Osteoblast (primary cell): ENCODE measurements at regions not wholly inside any gene's neighbourhood (a gene's known extent, or its start where the extent isn't known, plus 50 kb on each side); places are given as distances from the start of the nearest gene placed in this dataset.
"Not testable (repeated sequence)": the region's sequence is repeated elsewhere in the genome, so short reads cannot be mapped to it uniquely, and the experiment has no call there.

ENCODE experiments used
- DNase-seq: peaks from one replicate; pipeline ENCODE4 v3.0.0; 2011; ENCODE audit warnings: low spot score, mixed read lengths; ENCODE audit not compliant: insufficient read length; ENCODE audit errors: missing footprints
- H2AFZ ChIP-seq: 2 replicates; pipeline ENCODE4 v1.6.0; 2011; ENCODE audit warnings: mild to moderate bottlenecking, low read length
- H3K27ac ChIP-seq: 2 replicates; pipeline ENCODE4 v1.5.1; 2011; ENCODE audit warnings: mild to moderate bottlenecking, low read depth, low read length, moderate library complexity
- H3K27me3 ChIP-seq: 2 replicates; pipeline ENCODE4 v1.6.0; 2012; ENCODE audit warnings: mild to moderate bottlenecking, control low read depth, inconsistent platforms, low read length, moderate library complexity; ENCODE audit not compliant: insufficient read depth
- H3K36me3 ChIP-seq: 2 replicates; pipeline ENCODE4 v1.5.1; 2011; ENCODE audit warnings: mild to moderate bottlenecking, low read length, control low read depth, moderate library complexity; ENCODE audit not compliant: insufficient read depth
- H3K4me1 ChIP-seq: 2 replicates; pipeline ENCODE4 v1.5.1; 2011; ENCODE audit warnings: mild to moderate bottlenecking, low read length, control low read depth, moderate library complexity; ENCODE audit not compliant: insufficient read depth
- H3K4me2 ChIP-seq: 2 replicates; pipeline ENCODE4 v1.6.0; 2011; ENCODE audit warnings: mild to moderate bottlenecking, low read length; ENCODE audit not compliant: insufficient read depth
- H3K4me3 ChIP-seq: fragments of 200-600 bp; sonication (generic); 3 replicates; pipeline ENCODE4 v1.5.1; 2012; ENCODE audit warnings: mild to moderate bottlenecking, low read length, inconsistent platforms; ENCODE audit not compliant: insufficient read depth
- H3K79me2 ChIP-seq: 2 replicates; pipeline ENCODE4 v1.6.0; 2012; ENCODE audit warnings: mild to moderate bottlenecking, low read length, control low read depth, inconsistent platforms; ENCODE audit not compliant: insufficient read depth
- H3K9me3 ChIP-seq: 2 replicates; pipeline ENCODE4 v1.5.1; 2011; ENCODE audit warnings: low read depth, low read length, control low read depth
- H4K20me1 ChIP-seq: 2 replicates; pipeline ENCODE4 v1.6.0; 2012; ENCODE audit warnings: mild to moderate bottlenecking, low read length, control low read depth; ENCODE audit not compliant: insufficient read depth
- CTCF ChIP-seq: IDR thresholded peaks from 2 replicates; pipeline ENCODE4 v1.5.1; 2011; ENCODE audit warnings: mild to moderate bottlenecking, low read depth, low read length, moderate library complexity; ENCODE audit errors: extremely low read depth

- H3K9me3 ChIP-seq, result no peaks in the 10 kb centered on the region
- no peaks in the 10 kb centered on the region for H4K20me1 ChIP-seq
- H3K79me2 ChIP-seq, result no peaks in the 10 kb centered on the region
- no peak for DNase-seq
- no peak overlapping the region for H3K4me3 ChIP-seq
- H3K4me1 ChIP-seq, result no peaks in the 10 kb centered on the region
- no peak for TF ChIP-seq CTCF
- no peaks in the 10 kb centered on the region for H3K27me3 ChIP-seq
- no peak overlapping the region for H3K4me2 ChIP-seq
- H3K36me3 ChIP-seq, result no peaks in the 10 kb centered on the region
- no peak overlapping the region for H3K27ac ChIP-seq
- no peak overlapping the region for H2AFZ ChIP-seq
These were observed 71.9 kb upstream of the GOLGA8B start for GRCh38 chr15:34655326-34655725.

- Histone ChIP-seq H3K79me2 (no peaks in the 10 kb centered on the region), H2AFZ (no peak overlapping the region), H3K27me3 (no peaks in the 10 kb centered on the region), H3K4me3 (no peak overlapping the region), H4K20me1 (no peaks in the 10 kb centered on the region), H3K9me3 (no peaks in the 10 kb centered on the region), H3K4me1 (peaks cover 5% of the 10 kb centered on the region), H3K4me2 (no peak overlapping the region), H3K27ac (no peak overlapping the region), H3K36me3 (no peaks in the 10 kb centered on the region)
- no peak for DNase-seq
- no peak for TF ChIP-seq CTCF
These were observed 71.2 kb upstream of the GOLGA8B start for GRCh38 chr15:34654625-34655024.

GRCh38 chr15:34653992-34654391, 70.5 kb upstream of the GOLGA8B start:
- H3K9me3 ChIP-seq, result no peaks in the 10 kb centered on the region
- no peak overlapping the region for H2AFZ ChIP-seq
- no peaks in the 10 kb centered on the region for H4K20me1 ChIP-seq
- H3K27me3 ChIP-seq, result no peaks in the 10 kb centered on the region
- no peak overlapping the region for H3K27ac ChIP-seq
- H3K36me3 ChIP-seq, result no peaks in the 10 kb centered on the region
- no peak overlapping the region for H3K4me3 ChIP-seq
- H3K79me2 ChIP-seq, result no peaks in the 10 kb centered on the region
- no peak for DNase-seq
- no peak for TF ChIP-seq CTCF
- peaks cover 5% of the 10 kb centered on the region for H3K4me1 ChIP-seq
- no peak overlapping the region for H3K4me2 ChIP-seq

GRCh38 chr15:34653326-34653725, 69.9 kb upstream of the GOLGA8B start:
- H3K4me1 ChIP-seq, H4K20me1 ChIP-seq, H3K27ac ChIP-seq, H2AFZ ChIP-seq, H3K27me3 ChIP-seq, H3K36me3 ChIP-seq, H3K9me3 ChIP-seq, H3K4me2 ChIP-seq, DNase-seq, H3K79me2 ChIP-seq, H3K4me3 ChIP-seq: not testable (repeated sequence)

- no peak for DNase-seq
- H3K27ac ChIP-seq, result no peak overlapping the region
- no peaks in the 10 kb centered on the region for H3K36me3 ChIP-seq
- no peaks in the 10 kb centered on the region for H3K79me2 ChIP-seq
- no peaks in the 10 kb centered on the region for H3K9me3 ChIP-seq
- peaks cover 5% of the 10 kb centered on the region for H3K4me1 ChIP-seq
- no peak overlapping the region for H3K4me2 ChIP-seq
- no peak overlapping the region for H3K4me3 ChIP-seq
- no peaks in the 10 kb centered on the region for H4K20me1 ChIP-seq
- no peak overlapping the region for H2AFZ ChIP-seq
- no peak for TF ChIP-seq CTCF
- H3K27me3 ChIP-seq, result no peaks in the 10 kb centered on the region
These were observed 69.2 kb upstream of the GOLGA8B start for GRCh38 chr15:34652726-34653033.
